ENCODE measurements at regions not wholly inside any gene's neighbourhood (a gene's known extent, or its start where the extent isn't known, plus 50 kb on each side); places are given as distances from the start of the nearest gene placed in this dataset.
"Not testable (repeated sequence)": the region's sequence is repeated elsewhere in the genome, so short reads cannot be mapped to it uniquely, and the experiment has no call there.

DNA sequence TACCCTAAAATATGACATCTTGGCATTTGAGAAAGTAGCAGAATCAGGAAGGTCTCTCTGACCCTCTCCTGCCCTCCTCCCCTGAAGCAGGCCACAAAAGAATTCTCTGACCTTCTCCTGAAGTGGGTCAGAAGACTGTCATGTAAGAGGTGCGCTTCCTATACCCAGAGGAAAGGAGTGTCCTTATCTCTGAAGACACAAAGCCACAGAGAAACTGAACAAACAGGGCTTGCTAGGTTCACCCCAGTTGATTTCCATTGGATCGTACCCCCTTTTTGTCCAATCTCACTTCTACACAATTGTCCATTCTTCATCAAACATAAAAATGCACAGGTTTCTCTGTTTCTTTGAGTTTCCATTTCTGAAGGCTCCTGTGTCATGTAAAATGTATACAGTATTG, 272.0 kb upstream of the SOX4 start:
- FAIRE-seq: no peak
- TF ChIP-seq POLR2A (IDR thresholded peaks at IDR 0.05; ENCODE audit: low read depth, low read length): no peak
- DNase-seq (ENCODE audit: insufficient read length, low spot score): no peak

DNA sequence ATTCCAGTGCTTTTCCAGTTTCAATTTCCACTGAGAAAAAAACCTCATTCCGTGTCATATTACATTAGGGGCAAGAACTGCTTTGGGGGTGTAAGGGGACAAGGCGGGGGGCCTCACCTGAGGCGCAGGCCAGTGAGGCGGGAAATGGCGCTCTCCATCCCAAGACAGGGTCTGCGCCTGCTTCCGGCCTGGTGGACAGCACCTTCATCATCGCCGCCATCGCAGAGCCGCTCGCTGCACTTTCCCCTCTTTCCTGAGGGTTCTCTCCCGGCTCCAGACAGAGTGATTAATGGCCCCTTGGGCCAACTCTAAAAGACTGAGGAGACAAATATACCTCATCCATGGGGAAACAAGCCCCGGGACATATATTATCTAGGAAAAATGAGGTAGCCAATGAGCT, 270.0 kb upstream of the SOX4 start:
- FAIRE-seq: no peak
- no peak for DNase-seq (ENCODE audit: insufficient read length, low spot score)
- no peak for TF ChIP-seq POLR2A (IDR thresholded peaks at IDR 0.05; ENCODE audit: low read depth, low read length)

DNA sequence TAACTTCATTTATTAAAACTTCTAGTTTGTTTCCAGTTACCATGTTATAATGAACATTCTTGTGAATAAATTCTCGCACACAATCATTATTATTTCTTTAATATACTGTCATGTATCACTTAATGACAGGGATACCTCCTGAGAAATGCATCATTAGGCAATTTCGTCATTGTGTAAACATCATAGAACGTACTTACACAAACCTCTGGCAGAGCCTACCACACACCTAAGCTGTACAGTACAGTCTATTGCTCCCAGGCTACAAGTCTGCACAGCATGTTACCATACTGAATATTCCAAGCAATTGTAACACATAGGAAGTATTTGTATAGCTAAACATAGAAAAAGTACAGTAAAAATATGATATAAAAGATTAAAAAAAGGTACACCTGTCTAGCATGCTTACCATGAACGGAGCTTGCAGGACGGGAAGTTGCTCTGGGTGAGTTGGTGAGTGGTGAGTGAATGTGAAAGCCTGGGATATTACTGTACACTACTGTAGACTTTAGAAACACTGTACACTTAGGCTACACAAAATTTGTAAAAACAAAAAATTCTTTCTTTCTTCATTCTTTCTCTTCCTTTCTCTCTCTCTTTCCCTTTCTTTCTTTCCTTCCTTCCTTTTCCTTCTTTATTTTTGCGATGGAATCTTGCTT, 268.2 kb upstream of the SOX4 start:
- FAIRE-seq (no peak), DNase-seq (ENCODE audit: insufficient read length, low spot score) (no peak)
- no peak for TF ChIP-seq POLR2A (IDR thresholded peaks at IDR 0.05; ENCODE audit: low read depth, low read length)

DNA sequence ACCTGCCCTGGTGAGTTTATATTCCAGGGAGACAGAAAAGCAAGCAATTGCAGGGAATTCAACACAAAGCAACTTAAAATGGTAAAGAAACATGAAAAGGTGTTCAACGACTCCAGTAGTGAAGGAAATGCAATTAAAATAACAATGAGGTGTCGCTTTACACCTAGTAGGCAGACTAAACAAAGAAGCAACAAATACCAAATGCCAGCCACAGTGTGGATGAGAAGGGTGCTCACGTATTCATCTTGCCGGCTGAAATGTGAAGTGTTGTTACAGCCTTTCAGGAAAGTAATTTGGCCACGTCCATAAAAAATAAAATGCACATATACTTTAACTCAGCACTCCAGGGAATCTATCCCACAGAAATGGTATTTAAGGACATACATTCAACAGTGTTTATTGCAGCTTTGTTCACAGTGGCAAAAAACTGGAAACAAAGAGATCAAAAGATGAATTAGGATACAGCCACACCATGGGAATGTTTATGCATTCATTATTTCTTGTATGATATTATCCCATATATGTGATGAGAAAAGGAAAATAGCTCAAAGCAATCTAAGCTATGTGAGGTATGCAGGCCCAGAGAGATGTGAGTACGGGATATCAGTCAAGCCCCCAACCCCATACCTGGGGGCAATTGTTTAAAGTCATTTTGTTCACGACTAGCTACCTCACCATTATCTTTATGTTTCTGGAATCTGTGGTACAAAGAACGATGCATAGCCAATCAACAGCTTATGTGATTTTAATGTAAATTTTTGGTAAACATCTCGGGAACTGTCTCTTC, 266.0 kb upstream of the SOX4 start:
- FAIRE-seq (no peak), DNase-seq (ENCODE audit: insufficient read length, low spot score) (no peak)
- no peak for TF ChIP-seq POLR2A (IDR thresholded peaks at IDR 0.05; ENCODE audit: low read depth, low read length)

DNA sequence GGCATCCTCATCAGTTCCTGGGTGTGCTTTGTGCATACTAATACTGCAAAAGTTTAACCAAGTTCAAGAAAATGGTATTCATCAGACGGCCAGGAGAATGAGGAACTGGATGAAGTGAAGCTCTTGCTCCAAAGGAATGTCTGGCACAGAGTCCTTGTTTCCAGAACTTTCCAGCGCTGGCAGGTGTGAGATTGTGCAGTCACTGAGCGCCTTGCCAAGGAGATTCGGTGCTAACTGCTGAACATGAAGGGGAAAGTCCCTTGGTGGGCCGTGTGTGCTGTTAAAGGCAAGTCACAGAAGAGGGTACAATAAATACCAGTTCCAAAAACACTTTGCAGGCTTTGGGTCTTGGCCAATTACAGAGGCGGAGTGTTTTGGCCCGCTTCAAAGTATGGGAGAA, 262.3 kb upstream of the SOX4 start:
- DNase-seq (ENCODE audit: insufficient read length, low spot score) (no peak), FAIRE-seq (no peak)
- TF ChIP-seq POLR2A (IDR thresholded peaks at IDR 0.05; ENCODE audit: low read depth, low read length): no peak

DNA sequence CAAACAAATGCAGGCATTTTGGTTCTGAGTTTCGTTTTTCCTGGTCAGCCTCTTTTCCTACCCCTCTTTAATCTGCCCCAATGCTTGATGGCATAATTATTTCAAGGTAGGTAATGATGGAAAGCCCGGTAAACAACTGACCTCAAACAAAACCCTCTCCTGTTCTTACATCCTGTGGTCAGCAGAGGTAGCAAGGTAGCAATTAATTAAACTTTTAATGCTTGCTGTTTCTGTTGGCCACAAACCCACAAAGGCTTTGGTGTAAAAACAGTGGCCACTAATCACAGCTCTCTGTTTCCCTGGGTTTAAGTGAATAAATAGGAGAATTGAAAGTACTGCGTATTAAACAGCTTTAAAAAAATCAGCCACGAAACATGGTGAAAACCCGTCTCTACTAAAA, 261.5 kb upstream of the SOX4 start:
- no peak for FAIRE-seq
- TF ChIP-seq POLR2A (IDR thresholded peaks at IDR 0.05; ENCODE audit: low read depth, low read length): no peak
- no peak for DNase-seq (ENCODE audit: insufficient read length, low spot score)

DNA sequence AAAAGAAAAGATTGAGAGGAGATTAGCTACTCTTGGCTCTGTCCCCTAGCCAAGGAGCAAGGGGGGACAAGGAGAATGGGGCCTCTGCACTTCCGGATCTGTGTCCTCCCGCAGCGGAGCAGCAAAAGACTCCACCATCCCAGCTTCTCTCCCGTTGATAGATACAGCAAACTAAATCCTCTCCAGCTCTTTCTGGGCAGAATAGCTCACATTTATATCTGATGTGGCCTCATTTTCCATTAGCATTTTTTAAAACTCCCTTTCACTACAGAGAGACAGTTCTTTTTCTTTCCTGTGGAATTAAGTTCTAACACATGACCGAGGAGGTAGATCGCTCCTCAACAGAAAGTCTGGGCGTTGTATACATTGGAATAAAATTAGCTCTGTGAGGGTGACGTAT, 260.9 kb upstream of the SOX4 start:
- no peak for FAIRE-seq
- DNase-seq (ENCODE audit: insufficient read length, low spot score): no peak
- TF ChIP-seq POLR2A (IDR thresholded peaks at IDR 0.05; ENCODE audit: low read depth, low read length): no peak

DNA sequence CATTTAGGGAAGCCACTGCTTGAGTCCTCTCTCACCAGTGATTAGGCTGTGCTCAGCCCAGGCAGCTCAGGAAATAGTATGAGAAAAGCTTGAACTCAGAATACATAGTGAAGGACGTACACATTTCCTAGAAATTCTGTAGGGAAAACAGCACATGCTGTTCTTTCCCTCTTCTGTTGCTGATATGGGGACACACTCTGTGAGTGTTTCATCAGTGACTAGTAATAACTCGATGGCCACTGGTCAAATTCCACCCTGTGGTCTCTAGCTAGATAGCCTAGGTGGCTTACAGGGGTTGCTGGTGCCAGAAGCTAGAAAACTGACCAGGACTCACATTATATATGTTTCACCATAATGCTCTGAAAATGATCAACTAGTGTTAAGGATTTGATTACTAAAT, 259.8 kb upstream of the SOX4 start:
- no peak for FAIRE-seq

DNA sequence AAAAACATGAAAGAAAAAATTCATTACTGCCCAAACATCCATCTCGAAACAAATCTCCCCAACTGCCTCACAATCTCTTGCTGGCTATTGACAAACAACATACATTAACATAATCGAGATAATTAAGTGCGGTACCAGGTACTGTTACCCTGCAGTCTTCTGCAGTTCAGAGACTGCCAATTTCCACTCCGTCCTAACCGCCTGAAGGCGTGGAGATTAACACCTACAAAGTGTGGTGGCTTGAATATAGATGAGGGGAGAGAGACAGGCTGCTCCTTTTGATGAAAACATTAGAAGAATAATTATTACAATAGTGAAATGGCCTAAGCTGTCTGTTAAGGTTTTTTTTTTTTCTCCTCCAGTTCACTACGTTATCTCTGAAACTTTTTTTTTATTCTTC, 258.9 kb upstream of the SOX4 start:
- TF ChIP-seq POLR2A (IDR thresholded peaks at IDR 0.05; ENCODE audit: low read depth, low read length): no peak
- FAIRE-seq: no peak
- DNase-seq (ENCODE audit: insufficient read length, low spot score): no peak

More for the DNA sequence above, 259.8 kb upstream of the SOX4 start:
- DNase-seq (ENCODE audit: insufficient read length, low spot score): no peak
- no peak for TF ChIP-seq POLR2A (IDR thresholded peaks at IDR 0.05; ENCODE audit: low read depth, low read length)

DNA sequence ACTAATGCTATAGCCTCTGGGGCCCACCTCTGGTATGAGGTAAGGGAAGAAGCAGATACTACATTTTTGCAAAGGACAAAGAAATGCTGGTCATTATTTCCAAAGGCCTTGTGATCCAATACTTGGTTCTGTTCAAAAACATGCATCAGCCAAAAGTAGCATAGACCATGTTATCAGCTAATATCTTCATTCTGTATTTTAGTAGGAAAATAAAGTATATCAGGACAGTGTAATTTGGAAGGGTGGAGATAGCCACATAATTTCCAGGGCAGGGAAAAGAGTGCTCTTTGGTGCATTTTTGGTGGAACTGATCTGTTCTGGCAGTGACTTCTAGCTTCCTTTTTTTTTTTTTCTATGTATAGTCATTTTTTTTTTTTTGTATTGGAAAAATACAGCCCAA, 258.0 kb upstream of the SOX4 start:
- no peak for TF ChIP-seq POLR2A (IDR thresholded peaks at IDR 0.05; ENCODE audit: low read depth, low read length)
- FAIRE-seq (no peak), DNase-seq (ENCODE audit: insufficient read length, low spot score) (no peak)

DNA sequence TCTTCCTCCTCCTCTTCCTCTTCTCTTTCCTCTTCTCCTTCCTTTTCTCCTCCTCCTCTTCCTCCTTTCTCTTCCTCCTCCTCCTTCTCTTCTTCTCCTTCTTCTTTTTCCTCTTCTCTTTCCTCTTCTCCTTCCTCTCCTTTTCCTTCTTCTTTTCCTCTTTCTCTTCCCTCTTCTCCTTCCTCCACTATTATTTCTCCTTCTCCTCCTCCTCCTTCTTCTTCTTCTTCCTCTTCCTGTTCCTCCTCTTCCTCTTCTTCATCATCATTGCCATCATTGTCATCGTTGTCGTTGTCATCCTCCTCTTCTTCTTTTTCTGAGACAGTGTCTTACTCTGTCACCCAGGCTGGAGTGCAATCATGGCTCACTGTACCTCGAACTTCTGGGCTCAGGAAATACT, 256.3 kb upstream of the SOX4 start:
- no peak for TF ChIP-seq POLR2A (IDR thresholded peaks at IDR 0.05; ENCODE audit: low read depth, low read length)
- FAIRE-seq (no peak), DNase-seq (ENCODE audit: insufficient read length, low spot score) (no peak)

DNA sequence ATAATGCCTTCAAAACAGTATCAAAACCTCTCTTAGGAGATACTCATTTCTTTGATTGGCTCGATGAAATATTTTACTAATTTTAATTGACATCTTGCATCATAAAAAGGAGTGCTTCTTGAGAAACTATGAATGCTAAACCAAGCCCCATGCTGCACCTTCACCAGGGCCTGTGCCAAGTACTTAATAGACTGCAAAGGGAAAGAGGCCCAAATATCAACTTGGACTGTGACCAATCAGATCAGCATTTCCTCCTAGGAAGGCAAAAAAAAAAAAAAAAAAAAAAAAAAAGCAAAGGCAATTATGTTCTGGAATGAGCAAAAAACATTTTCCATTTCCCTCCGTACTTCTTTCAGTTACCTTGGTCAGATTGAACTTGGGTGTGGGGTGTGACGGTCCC, 253.0 kb upstream of the SOX4 start:
- TF ChIP-seq POLR2A (IDR thresholded peaks at IDR 0.05; ENCODE audit: low read depth, low read length): no peak
- FAIRE-seq (no peak), DNase-seq (ENCODE audit: insufficient read length, low spot score) (no peak)

DNA sequence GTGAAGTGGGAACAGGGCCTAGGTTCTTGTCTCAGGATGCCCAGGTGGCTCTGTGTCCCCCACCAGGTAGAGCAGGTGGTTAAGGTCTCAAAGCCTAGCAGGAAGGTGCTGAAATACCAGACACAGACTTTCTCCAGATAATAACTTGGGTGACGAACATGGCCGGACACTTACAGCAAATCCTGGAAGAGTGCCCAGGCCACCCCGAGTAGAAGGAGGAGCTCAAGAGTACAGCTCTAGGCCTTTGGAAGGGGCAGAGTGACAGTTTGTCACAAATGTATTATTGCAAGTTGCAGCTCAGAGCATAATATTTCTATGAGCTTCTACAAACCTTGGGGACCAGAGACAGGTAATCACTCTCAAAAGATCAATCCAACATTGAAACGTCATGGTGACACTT, 251.6 kb upstream of the SOX4 start:
- FAIRE-seq: no peak
- no peak for TF ChIP-seq POLR2A (IDR thresholded peaks at IDR 0.05; ENCODE audit: low read depth, low read length)
- no peak for DNase-seq (ENCODE audit: insufficient read length, low spot score)

DNA sequence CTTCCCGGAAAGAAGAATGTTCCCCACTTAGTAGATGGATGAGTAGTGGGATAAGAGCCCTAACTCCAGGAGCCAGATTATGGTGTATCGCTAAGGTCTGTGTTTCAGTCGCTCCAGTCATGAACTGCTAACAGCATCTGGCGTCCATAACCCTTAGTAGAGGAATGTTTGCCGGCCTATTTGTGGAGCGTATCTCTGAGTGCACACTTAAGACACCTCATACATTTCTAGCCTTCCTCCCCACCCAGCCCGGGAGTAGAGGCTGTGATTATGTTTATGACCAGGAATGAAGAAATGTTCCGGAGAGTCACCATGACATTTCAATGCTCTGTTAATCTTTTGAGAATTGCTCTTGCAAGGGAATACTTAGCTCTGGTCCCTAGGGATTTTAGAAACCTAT, 251.1 kb upstream of the SOX4 start:
- no peak for TF ChIP-seq POLR2A (IDR thresholded peaks at IDR 0.05; ENCODE audit: low read depth, low read length)
- FAIRE-seq (no peak), DNase-seq (ENCODE audit: insufficient read length, low spot score) (no peak)

DNA sequence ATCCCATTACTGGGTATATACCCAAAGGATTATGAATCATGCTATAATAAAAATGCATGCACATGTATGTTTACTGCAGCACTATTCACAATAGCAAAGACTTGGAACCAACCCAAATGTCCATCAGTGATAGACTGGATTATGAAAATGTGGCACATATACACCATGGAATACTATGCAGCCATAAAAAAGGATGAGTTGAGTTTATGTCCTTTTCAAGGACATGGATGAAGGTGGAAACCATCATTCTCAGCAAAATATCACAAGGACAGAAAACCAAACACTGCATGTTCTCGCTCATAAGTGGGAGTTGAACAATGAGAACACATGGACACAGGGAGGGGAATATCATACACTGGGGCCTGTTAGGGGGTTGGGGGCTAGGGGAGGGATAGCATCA, 247.8 kb upstream of the SOX4 start:
- not testable (repeated sequence) for FAIRE-seq; DNase-seq (ENCODE audit: insufficient read length, low spot score)

All from H54 (cell line).